HepG2 (cell line): ENCODE measurements at regions not wholly inside any gene's neighbourhood (a gene's known extent, or its start where the extent isn't known, plus 50 kb on each side); places are given as distances from the start of the nearest gene placed in this dataset.

ENCODE experiments used
- ATAC-seq: fragments of 200-7000 bp; cut with Tn5 transposase; 3 replicates; pipeline ENCODE4 v1.9.1; 2020; ENCODE audit warnings: mild to moderate bottlenecking, moderate library complexity
- BruUV-seq: library from RNA; stranded (reverse); fragments of 400-500 nt; replicated peaks from 2 replicates; lab custom pipeline; 2021; lab: Mats Ljungman, UMichigan
- CTCF ChIA-PET: fragments of 300-600 bp; formaldehyde crosslinking; extraction: SDS; loops from one replicate; lab custom pipeline; 2021; ENCODE audit warnings: low total read pairs, inconsistent platforms, low intra/inter-chr PET ratio; lab: Yijun Ruan, JAX
- POLR2A ChIA-PET: fragments of 350-600 bp; sonication (Branson Sonifier 250); formaldehyde crosslinking; loops from one replicate; lab custom pipeline; 2020; ENCODE audit warnings: antibody characterized with exemption, inconsistent platforms; lab: Yijun Ruan, JAX
- DNase-seq: peaks from one replicate; pipeline ENCODE4 v3.0.0-alpha.2; 2015; ENCODE audit warnings: low spot score
- FAIRE-seq: peaks from 3 replicates; lab custom pipeline; 2011; peaks lifted over from hg19 to GRCh38; lab: Jason Lieb, UNC
- H2AFZ ChIP-seq: one replicate; pipeline ENCODE4 v1.6.1; 2011; ENCODE audit warnings: low read length, inconsistent platforms
- H3K27ac ChIP-seq: fragments of 300-600 bp; 3 replicates; pipeline ENCODE4 v1.8.0; 2011; ENCODE audit warnings: mixed run types, mild to moderate bottlenecking, mixed read lengths, low read length, inconsistent platforms; ENCODE audit not compliant: insufficient read depth; ENCODE audit errors: extremely low read length
- H3K27me3 ChIP-seq, 2 experiments: fragments of 200-600 bp in 1 of 2; 2 replicates in 1 of 2; 3 replicates in 1 of 2; pipeline versions ENCODE4 v1.6.0 to v1.8.0; 2011; ENCODE audit warnings: low read length in 2 of 2, mild to moderate bottlenecking in 2 of 2, moderate library complexity in 2 of 2, inconsistent platforms in 1 of 2; ENCODE audit not compliant: insufficient read depth in 2 of 2, control insufficient read depth in 1 of 2
- H3K36me3 ChIP-seq, 2 experiments: fragments of 200-600 bp in 1 of 2; replicated peaks in 1 of 2; 2 replicates in 1 of 2; 3 replicates in 1 of 2; pipeline versions ENCODE4 v1.5.1 to v1.8.0; 2011; ENCODE audit warnings: low read length in 2 of 2, inconsistent platforms in 1 of 2; ENCODE audit not compliant: insufficient read depth in 2 of 2, control insufficient read depth in 1 of 2
- H3K4me1 ChIP-seq: 2 replicates; pipeline ENCODE4 v1.5.1; 2012; ENCODE audit warnings: low read length, inconsistent platforms; ENCODE audit not compliant: insufficient read depth
- H3K4me2 ChIP-seq: 2 replicates; pipeline ENCODE4 v1.6.0; 2011; ENCODE audit warnings: low read depth, low read length, inconsistent platforms
- H3K4me3 ChIP-seq, 3 experiments: fragments of 200-600 bp in 1 of 3; sonication (generic), shearing (Covaris generic) in 1 of 3; replicated peaks in 1 of 3; 2 replicates each; pipeline ENCODE4 v1.5.1; 2011 to 2016; ENCODE audit warnings: low read length in 3 of 3, inconsistent platforms in 2 of 3, low read depth in 2 of 3, mild to moderate bottlenecking in 2 of 3, control low read depth in 1 of 3, mixed read lengths in 1 of 3; ENCODE audit not compliant: insufficient read depth in 1 of 3
- H3K79me2 ChIP-seq: one replicate; pipeline ENCODE4 v1.6.1; 2011; ENCODE audit warnings: low read length, inconsistent platforms; ENCODE audit not compliant: insufficient read depth
- H3K9ac ChIP-seq: 2 replicates; pipeline ENCODE4 v1.6.0; 2011; ENCODE audit warnings: mild to moderate bottlenecking, low read depth, low read length, inconsistent platforms; ENCODE audit not compliant: insufficient read depth
- H3K9me3 ChIP-seq: 2 replicates; pipeline ENCODE4 v1.5.1; 2012; ENCODE audit warnings: mild to moderate bottlenecking, low read length
- H4K20me1 ChIP-seq: 2 replicates; pipeline ENCODE4 v1.6.0; 2011; ENCODE audit warnings: inconsistent platforms, mild to moderate bottlenecking, low read length, moderate library complexity; ENCODE audit not compliant: insufficient read depth
- FOSL2 ChIP-seq: sonication (generic); formaldehyde crosslinking; IDR thresholded peaks from 2 replicates; pipeline ENCODE4 v1.4.0; 2020; ENCODE audit warnings: missing genetic modification reagents
- HMG20A ChIP-seq: IDR thresholded peaks from 2 replicates; pipeline ENCODE4 v1.6.1; 2016; ENCODE audit warnings: borderline replicate concordance
- KAT8 ChIP-seq: IDR thresholded peaks from 2 replicates; pipeline ENCODE4 v1.6.1; 2016; ENCODE audit warnings: missing genetic modification reagents, missing compliant biosample characterization
- KLF6 ChIP-seq: IDR thresholded peaks from 2 replicates; pipeline ENCODE4 v1.8.0; 2016; ENCODE audit warnings: missing biosample characterization, missing genetic modification reagents
- MAFF ChIP-seq: IDR thresholded peaks from 2 replicates; pipeline ENCODE4 v1.6.1; 2011; ENCODE audit warnings: low read depth, low read length, improper control_type of control experiment
- NCOA5 ChIP-seq: sonication (generic); formaldehyde crosslinking; IDR thresholded peaks from 2 replicates; pipeline ENCODE4 v1.4.0; 2020; ENCODE audit warnings: missing genetic modification reagents
- POLR2AphosphoS5 ChIP-seq: IDR thresholded peaks from 2 replicates; pipeline ENCODE4 v1.6.1; 2012; ENCODE audit warnings: low read depth, low read length
- RFXAP ChIP-seq: sonication (generic); formaldehyde crosslinking; IDR thresholded peaks from 2 replicates; pipeline ENCODE4 v1.4.0; 2020; ENCODE audit warnings: missing genetic modification reagents, borderline replicate concordance
- SP1 ChIP-seq, 2 experiments: fragments of 450-650 bp in 1 of 2; sonication (generic) in 1 of 2; formaldehyde crosslinking in 1 of 2; IDR thresholded peaks; 2 replicates each; pipeline versions ENCODE4 v1.4.0 to v1.6.1; 2016 to 2020; ENCODE audit warnings: missing genetic modification reagents in 1 of 2
- TEAD3 ChIP-seq: optimal IDR thresholded peaks from 2 replicates; pipeline ENCODE3; 2016; ENCODE audit warnings: borderline replicate concordance
- YEATS4 ChIP-seq: sonication (generic); formaldehyde crosslinking; IDR thresholded peaks from 2 replicates; pipeline ENCODE4 v1.4.0; 2020; ENCODE audit warnings: missing genetic modification reagents, borderline replicate concordance
- ZNF296 ChIP-seq: sonication (generic); formaldehyde crosslinking; conservative IDR thresholded peaks from 2 replicates; pipeline ENCODE4 v1.5.0; 2020; ENCODE audit warnings: mild to moderate bottlenecking, missing genetic modification reagents
- ZNF30 ChIP-seq: sonication (generic); formaldehyde crosslinking; IDR thresholded peaks from 2 replicates; pipeline ENCODE4 v1.5.0; 2020; ENCODE audit warnings: mild to moderate bottlenecking, missing genetic modification reagents
- ZNF441 ChIP-seq: sonication (generic); formaldehyde crosslinking; IDR thresholded peaks from 2 replicates; pipeline ENCODE4 v1.7.0; 2021; ENCODE audit warnings: missing genetic modification reagents, borderline replicate concordance
- ZNF720 ChIP-seq: sonication (generic); formaldehyde crosslinking; IDR thresholded peaks from 2 replicates; pipeline ENCODE4 v1.4.0; 2020; ENCODE audit warnings: missing genetic modification reagents
- ZNF746 ChIP-seq: sonication (generic); formaldehyde crosslinking; IDR thresholded peaks from 2 replicates; pipeline ENCODE4 v1.8.0; 2022; ENCODE audit warnings: mild to moderate bottlenecking, missing genetic modification reagents
- WGBS: methylation state at CpG from one replicate; pipeline ENCODE4 v1.1.6; 2017; ENCODE audit warnings: low lambda C conversion rate; 5-methylcytosine and 5-hydroxymethylcytosine counted together
- in situ Hi-C: cut with HindIII; loops from 2 replicates; pipeline ENCODE4 v1.10.0; 2017; ENCODE audit warnings: low pct_unique_long_range_greater_than_20kb; ENCODE audit not compliant: extremely low pct_ligation_motif_present
- intact Hi-C: fragments of 100-400 bp; cut with micrococcal nuclease; formaldehyde crosslinking; loops from one replicate; pipeline ENCODE4 v1.10.0; 2022; ENCODE audit not compliant: unreplicated experiment
- TF ChIP-seq, protein P1 (sequence below): IDR thresholded peaks from 2 replicates; pipeline ENCODE4 v1.6.1; 2016; ENCODE audit warnings: low read depth, control low read depth
- TF ChIP-seq, protein P2 (sequence below): IDR thresholded peaks from 2 replicates; pipeline ENCODE4 v1.6.1; 2016; ENCODE audit warnings: low read depth, borderline replicate concordance
- TF ChIP-seq, protein P3 (sequence below): sonication (generic); formaldehyde crosslinking; IDR thresholded peaks from 2 replicates; pipeline ENCODE4 v1.5.1; 2020; ENCODE audit warnings: mild to moderate bottlenecking, missing genetic modification reagents, moderate library complexity

- TF ChIP-seq, protein P1, sequence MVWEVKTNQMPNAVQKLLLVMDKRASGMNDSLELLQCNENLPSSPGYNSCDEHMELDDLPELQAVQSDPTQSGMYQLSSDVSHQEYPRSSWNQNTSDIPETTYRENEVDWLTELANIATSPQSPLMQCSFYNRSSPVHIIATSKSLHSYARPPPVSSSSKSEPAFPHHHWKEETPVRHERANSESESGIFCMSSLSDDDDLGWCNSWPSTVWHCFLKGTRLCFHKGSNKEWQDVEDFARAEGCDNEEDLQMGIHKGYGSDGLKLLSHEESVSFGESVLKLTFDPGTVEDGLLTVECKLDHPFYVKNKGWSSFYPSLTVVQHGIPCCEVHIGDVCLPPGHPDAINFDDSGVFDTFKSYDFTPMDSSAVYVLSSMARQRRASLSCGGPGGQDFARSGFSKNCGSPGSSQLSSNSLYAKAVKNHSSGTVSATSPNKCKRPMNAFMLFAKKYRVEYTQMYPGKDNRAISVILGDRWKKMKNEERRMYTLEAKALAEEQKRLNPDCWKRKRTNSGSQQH (CRISPR knock-in tag): no peak
- no peak for TF ChIP-seq POLR2AphosphoS5
- TF ChIP-seq, protein P2, sequence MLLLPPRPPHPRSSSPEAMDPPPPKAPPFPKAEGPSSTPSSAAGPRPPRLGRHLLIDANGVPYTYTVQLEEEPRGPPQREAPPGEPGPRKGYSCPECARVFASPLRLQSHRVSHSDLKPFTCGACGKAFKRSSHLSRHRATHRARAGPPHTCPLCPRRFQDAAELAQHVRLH: no peak
- no peak for TF ChIP-seq HMG20A (CRISPR knock-in tag)
- no peak for TF ChIP-seq NCOA5
- TF ChIP-seq, protein P3, sequence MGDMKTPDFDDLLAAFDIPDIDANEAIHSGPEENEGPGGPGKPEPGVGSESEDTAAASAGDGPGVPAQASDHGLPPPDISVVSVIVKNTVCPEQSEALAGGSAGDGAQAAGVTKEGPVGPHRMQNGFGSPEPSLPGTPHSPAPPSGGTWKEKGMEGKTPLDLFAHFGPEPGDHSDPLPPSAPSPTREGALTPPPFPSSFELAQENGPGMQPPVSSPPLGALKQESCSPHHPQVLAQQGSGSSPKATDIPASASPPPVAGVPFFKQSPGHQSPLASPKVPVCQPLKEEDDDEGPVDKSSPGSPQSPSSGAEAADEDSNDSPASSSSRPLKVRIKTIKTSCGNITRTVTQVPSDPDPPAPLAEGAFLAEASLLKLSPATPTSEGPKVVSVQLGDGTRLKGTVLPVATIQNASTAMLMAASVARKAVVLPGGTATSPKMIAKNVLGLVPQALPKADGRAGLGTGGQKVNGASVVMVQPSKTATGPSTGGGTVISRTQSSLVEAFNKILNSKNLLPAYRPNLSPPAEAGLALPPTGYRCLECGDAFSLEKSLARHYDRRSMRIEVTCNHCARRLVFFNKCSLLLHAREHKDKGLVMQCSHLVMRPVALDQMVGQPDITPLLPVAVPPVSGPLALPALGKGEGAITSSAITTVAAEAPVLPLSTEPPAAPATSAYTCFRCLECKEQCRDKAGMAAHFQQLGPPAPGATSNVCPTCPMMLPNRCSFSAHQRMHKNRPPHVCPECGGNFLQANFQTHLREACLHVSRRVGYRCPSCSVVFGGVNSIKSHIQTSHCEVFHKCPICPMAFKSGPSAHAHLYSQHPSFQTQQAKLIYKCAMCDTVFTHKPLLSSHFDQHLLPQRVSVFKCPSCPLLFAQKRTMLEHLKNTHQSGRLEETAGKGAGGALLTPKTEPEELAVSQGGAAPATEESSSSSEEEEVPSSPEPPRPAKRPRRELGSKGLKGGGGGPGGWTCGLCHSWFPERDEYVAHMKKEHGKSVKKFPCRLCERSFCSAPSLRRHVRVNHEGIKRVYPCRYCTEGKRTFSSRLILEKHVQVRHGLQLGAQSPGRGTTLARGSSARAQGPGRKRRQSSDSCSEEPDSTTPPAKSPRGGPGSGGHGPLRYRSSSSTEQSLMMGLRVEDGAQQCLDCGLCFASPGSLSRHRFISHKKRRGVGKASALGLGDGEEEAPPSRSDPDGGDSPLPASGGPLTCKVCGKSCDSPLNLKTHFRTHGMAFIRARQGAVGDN (CRISPR knock-in tag): no peak
- no peak for TF ChIP-seq ZNF30 (CRISPR knock-in tag)
Measured at GRCh38 chr6:170460641-170461040, 92.5 kb downstream of the PSMB1 start (continued).

DNA sequence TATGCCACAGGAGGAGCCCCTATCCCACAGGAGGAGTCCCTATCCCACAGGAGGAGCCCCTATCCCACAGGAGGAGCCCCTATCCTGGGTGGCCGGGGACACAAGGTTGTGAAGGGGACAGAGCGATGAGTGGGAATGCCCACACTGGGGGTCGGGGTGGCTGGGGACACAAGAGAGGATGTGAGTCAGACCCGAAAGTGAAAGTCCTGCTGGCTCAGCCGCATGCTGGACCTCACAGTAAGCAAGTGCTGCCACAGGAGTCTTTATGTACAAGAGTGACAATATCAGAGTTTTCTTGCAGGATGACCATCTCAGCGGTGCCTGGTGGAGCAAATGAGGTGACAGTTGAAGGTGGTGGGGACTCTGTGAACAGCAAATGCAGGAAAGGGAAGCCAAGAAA is 93.7 kb downstream of the PSMB1 start:
- Histone ChIP-seq H3K4me3 (no peak overlapping the region), H3K4me1 (no peaks in the 10 kb centered on the region), H3K27me3 (peaks cover 12 to 52% of the 10 kb centered on the region in 2 experiments), H2AFZ (no peak overlapping the region), H3K9me3 (no peaks in the 10 kb centered on the region), H3K4me2 (no peak overlapping the region), H3K79me2 (no peaks in the 10 kb centered on the region), H4K20me1 (peaks cover 4% of the 10 kb centered on the region; the same call in 1 of the 2 replicates), H3K9ac (no peak overlapping the region), H3K36me3 (no peaks in the 10 kb centered on the region), H3K27ac (no peak overlapping the region)
- CTCF ChIA-PET: no interaction called here
- DNase-seq (no peak), ATAC-seq (no peak), FAIRE-seq (no peak)
- WGBS: 13% methylated on average over 6 of the region's 6 CpGs
- POLR2A ChIA-PET: no interaction called here
- in situ Hi-C loops (no loop called here), intact Hi-C loops (no loop called here)
- TF ChIP-seq YEATS4 (CRISPR knock-in tag) (no peak), TEAD3 (CRISPR knock-in tag) (no peak), ZNF441 (no peak), SP1 (IDR thresholded peaks at IDR 0.05) (no peak), SP1 (CRISPR knock-in tag; IDR thresholded peaks at IDR 0.05) (no peak), ZNF296 (CRISPR knock-in tag) (no peak), MAFF (no peak), ZNF720 (CRISPR knock-in tag) (no peak), KAT8 (CRISPR knock-in tag) (no peak), ZNF746 (CRISPR knock-in tag) (no peak), RFXAP (CRISPR knock-in tag) (no peak), KLF6 (CRISPR knock-in tag) (no peak), FOSL2 (CRISPR knock-in tag) (no peak)
- no TSS peak for BruUV-seq
